Skeletal muscle satellite cell (primary cell): ENCODE measurements at regions not wholly inside any gene's neighbourhood (a gene's known extent, or its start where the extent isn't known, plus 50 kb on each side); places are given as distances from the start of the nearest gene placed in this dataset.
"Not testable (repeated sequence)": the region's sequence is repeated elsewhere in the genome, so short reads cannot be mapped to it uniquely, and the experiment has no call there.

Source experiments
- H3K27me3 ChIP-seq: 2 replicates; pipeline ENCODE4 v1.7.0; 2013; ENCODE audit warnings: low read length; ENCODE audit not compliant: control insufficient read depth, insufficient read depth
- H3K36me3 ChIP-seq: 2 replicates; pipeline ENCODE4 v1.7.0; 2013; ENCODE audit warnings: mild to moderate bottlenecking, control low read depth, low read length; ENCODE audit not compliant: insufficient read depth
- H3K4me1 ChIP-seq: 2 replicates; pipeline ENCODE4 v1.7.0; 2013; ENCODE audit warnings: low read length; ENCODE audit not compliant: control insufficient read depth, insufficient read depth
- H3K4me2 ChIP-seq: 2 replicates; pipeline ENCODE4 v1.7.0; 2013; ENCODE audit warnings: mild to moderate bottlenecking, low read length
- H3K4me3 ChIP-seq: 2 replicates; pipeline ENCODE4 v1.7.0; 2013; ENCODE audit warnings: low read length
- H3K9ac ChIP-seq: 2 replicates; pipeline ENCODE4 v1.7.0; 2013; ENCODE audit warnings: mild to moderate bottlenecking, low read depth, low read length, moderate library complexity
- H3K9me3 ChIP-seq: replicated peaks from 2 replicates; pipeline ENCODE4 v1.7.0; 2013; ENCODE audit warnings: mild to moderate bottlenecking, control low read depth, low read length

DNA sequence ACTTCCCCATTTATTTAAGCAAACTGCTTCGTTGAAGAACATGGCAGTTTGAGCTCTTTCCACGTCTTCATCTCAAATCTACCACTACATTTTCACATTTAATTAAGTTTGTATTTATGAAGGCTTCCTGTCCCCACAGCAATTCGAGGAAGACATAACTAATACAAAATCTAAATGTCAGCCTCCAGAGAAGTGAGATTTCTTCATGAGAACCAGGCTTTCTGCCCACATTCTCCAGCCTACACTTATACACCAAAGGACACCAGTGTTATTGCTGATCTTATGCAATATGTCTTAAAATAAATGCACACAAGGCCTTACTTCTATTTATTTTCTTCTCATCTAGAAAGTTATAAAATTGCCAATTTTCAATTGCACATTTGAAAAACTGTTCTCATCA, 1209.3 kb upstream of the FAM98A start:
- Histone ChIP-seq H3K4me3 (no peak overlapping the region), H3K4me1 (no peaks in the 10 kb centered on the region), H3K4me2 (no peak overlapping the region), H3K9ac (no peak overlapping the region), H3K36me3 (no peaks in the 10 kb centered on the region), H3K9me3 (peaks cover 4% of the 10 kb centered on the region), H3K27me3 (no peaks in the 10 kb centered on the region)

DNA sequence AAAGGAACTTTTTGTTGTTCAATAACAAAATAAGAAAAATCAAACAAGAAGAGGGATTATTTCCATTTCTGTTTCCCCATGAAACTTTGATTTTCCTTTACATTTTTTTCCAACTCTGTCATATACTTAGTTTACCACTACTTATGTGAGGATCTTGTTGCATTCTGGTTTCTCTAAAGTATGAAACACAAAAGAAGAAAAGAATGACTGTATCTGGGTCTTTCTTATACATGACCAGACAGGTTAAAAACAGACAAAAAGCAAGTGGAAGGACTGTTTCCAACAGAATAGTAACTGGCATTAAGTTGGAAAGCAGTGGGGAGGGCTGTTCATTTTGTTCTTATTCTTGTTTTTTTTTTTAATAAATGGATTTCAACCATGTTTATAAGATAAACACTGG, 1207.8 kb upstream of the FAM98A start:
- Histone ChIP-seq H3K27me3 (no peaks in the 10 kb centered on the region), H3K4me1 (no peaks in the 10 kb centered on the region), H3K9me3 (peaks cover 4% of the 10 kb centered on the region), H3K4me2 (no peak overlapping the region), H3K9ac (no peak overlapping the region), H3K4me3 (no peak overlapping the region), H3K36me3 (no peaks in the 10 kb centered on the region)

DNA sequence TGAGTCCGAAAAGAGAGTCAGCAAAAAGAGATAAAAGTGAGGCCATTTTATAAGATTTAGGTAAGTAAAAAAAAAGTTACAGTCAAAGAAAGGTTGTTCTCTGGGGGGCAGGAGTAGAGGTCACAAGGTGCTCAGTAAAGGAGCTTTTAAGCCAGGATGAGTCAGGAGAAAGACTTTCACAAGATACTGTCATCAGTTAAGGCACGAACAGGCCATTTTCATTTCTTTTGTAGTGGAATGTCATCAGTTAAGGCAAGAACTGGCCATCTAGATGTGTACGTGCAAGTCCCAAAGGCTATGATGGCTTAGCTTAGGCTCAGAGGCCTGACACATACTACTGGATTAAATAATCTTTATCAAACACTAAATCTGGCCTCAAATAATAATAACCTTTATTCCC, 1207.3 kb upstream of the FAM98A start:
- H3K9me3 ChIP-seq, result peaks cover 4% of the 10 kb centered on the region
- no peak overlapping the region for H3K4me2 ChIP-seq
- no peaks in the 10 kb centered on the region for H3K36me3 ChIP-seq
- no peaks in the 10 kb centered on the region for H3K4me1 ChIP-seq
- no peaks in the 10 kb centered on the region for H3K27me3 ChIP-seq
- no peak overlapping the region for H3K4me3 ChIP-seq
- no peak overlapping the region for H3K9ac ChIP-seq

DNA sequence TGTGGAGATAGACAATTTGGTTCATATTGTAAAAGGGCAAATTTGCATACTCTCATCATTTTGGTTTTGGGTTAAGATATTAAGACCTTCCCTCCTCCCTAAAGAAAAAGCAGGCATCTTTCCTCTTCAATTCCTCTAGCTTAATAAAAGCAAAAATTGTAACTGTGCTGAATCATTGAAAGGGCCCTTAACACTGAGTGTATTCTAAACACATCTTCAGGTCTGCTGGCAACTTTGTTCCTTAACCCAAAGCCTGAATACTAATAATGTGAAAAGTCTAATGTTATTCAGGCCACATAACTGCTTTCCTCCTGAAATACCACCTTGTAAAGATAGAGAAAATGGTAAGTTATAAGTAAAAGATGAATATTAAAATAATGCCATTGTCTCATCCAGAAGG, 1200.5 kb upstream of the FAM98A start:
- no peaks in the 10 kb centered on the region for H3K9me3 ChIP-seq
- H3K9ac ChIP-seq, result no peak overlapping the region
- no peak overlapping the region for H3K4me3 ChIP-seq
- no peaks in the 10 kb centered on the region for H3K36me3 ChIP-seq
- H3K4me2 ChIP-seq, result no peak overlapping the region
- no peaks in the 10 kb centered on the region for H3K27me3 ChIP-seq
- H3K4me1 ChIP-seq, result no peaks in the 10 kb centered on the region

DNA sequence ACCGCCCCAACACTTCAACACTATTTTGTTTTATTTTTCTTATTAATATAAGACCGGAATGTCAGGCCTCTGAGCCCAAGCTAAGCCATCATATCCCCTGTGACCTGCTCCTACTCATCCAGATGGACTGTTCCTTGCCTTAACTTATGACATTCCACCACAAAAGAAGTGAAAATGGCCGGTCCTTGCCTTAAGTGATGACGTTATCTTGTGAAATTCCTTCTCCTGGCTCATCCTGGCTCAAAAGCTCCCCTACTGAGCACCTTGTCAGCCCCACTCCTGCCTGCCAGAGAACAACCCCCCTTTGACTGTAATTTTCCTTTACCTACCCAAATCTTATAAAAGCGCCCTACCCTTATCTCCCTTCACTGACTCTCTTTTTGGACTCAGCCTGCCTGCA, 1196.5 kb upstream of the FAM98A start:
- H3K36me3 ChIP-seq, H3K9ac ChIP-seq, H3K9me3 ChIP-seq, H3K4me2 ChIP-seq, H3K4me3 ChIP-seq, H3K4me1 ChIP-seq, H3K27me3 ChIP-seq: not testable (repeated sequence)

DNA sequence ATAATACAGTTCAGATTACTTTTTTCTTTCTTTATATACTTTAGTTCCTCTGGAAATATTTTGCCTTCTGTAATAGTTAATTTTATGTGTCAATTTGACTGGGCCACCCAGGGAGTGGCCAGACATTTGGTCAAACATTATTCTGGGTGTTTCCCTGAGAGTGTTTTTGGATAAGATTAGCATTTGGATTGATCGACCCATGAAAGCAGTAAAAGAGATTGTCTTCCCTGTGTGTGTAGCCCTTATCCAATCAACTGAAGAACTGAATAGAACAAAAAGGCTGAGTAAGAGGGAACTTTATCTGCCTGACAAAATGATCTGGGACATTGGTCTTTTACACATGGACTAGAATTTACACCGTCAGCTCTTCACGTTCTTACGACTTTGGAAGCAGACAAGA, 1190.1 kb upstream of the FAM98A start:
- Histone ChIP-seq H3K9ac (no peak overlapping the region), H3K36me3 (no peaks in the 10 kb centered on the region), H3K27me3 (no peaks in the 10 kb centered on the region), H3K9me3 (no peaks in the 10 kb centered on the region), H3K4me1 (no peaks in the 10 kb centered on the region), H3K4me3 (no peak overlapping the region), H3K4me2 (no peak overlapping the region)

DNA sequence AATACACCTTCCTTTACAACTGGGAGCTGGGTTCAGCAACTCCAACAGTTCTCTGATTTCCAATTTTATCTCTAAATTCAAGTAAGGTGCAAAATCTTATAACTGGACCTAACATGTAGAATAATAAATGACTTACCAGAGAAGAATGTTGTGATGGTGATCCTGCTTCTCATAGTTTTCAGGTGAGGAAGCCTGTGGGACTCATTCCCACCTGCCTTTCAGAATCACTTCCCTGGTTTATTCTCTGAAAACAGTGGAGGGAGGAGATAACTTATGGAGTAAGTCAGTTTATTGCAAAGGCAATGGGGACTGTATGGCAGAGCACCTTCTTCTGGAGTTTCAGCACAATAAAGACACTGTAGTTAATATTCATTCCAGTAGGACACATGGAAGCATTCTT, 1188.2 kb upstream of the FAM98A start:
- H3K27me3 ChIP-seq, result no peaks in the 10 kb centered on the region
- H3K4me1 ChIP-seq, result no peaks in the 10 kb centered on the region
- H3K9ac ChIP-seq, result no peak overlapping the region
- no peaks in the 10 kb centered on the region for H3K36me3 ChIP-seq
- H3K9me3 ChIP-seq, result peaks cover 3% of the 10 kb centered on the region
- no peak overlapping the region for H3K4me3 ChIP-seq
- H3K4me2 ChIP-seq, result no peak overlapping the region

DNA sequence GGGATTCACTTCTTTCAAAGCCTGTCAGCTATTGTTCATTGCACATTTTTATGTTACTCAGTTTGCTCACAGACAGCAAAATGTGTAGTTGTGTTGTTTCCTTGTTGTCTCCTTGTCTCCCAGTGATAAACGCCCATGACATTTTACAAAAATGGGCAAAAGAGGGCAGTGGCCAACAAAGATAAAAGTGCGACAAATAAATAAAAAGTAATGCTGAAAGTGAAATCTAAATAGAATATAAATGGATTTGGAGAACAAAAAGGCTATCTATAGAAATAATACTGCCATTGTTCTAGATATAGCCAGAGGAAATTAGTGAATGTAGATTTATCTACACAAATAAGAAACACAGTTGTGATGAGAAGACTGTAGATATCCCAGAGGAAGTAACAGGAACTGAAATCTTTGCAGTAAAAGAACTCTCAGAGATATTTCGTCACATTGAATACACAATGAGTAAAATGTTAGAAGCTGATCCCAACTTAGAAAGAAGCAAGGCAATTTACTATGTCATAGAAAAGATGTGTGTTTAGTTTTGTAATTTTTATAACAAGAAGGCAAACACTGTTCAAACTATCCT, 1186.2 kb upstream of the FAM98A start:
- no peak overlapping the region for H3K4me3 ChIP-seq
- H3K9ac ChIP-seq, result no peak overlapping the region
- no peaks in the 10 kb centered on the region for H3K27me3 ChIP-seq
- no peaks in the 10 kb centered on the region for H3K36me3 ChIP-seq
- peaks cover 3% of the 10 kb centered on the region for H3K9me3 ChIP-seq
- no peak overlapping the region for H3K4me2 ChIP-seq
- H3K4me1 ChIP-seq, result no peaks in the 10 kb centered on the region

DNA sequence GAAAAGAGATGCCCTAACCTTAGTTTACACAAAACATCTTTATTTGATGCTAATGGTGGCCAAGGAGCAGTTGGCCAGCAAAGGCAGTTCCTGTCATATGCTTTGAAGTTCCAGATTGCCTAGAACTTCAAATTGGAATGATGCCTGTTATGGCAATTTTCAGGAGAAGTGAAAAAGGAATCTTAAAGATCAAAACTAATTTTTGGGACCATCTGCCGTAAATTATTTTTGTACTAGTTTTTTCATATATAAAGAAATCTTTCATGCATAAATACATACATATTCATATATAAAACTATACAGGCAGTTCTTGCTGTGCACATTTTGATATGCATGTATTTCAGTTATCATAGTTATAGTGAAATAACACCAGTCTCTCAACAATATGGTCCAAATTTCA, 1185.6 kb upstream of the FAM98A start:
- Histone ChIP-seq H3K4me2 (no peak overlapping the region), H3K27me3 (no peaks in the 10 kb centered on the region), H3K4me3 (no peak overlapping the region), H3K4me1 (no peaks in the 10 kb centered on the region), H3K36me3 (no peaks in the 10 kb centered on the region), H3K9ac (no peak overlapping the region), H3K9me3 (peaks cover 3% of the 10 kb centered on the region)

DNA sequence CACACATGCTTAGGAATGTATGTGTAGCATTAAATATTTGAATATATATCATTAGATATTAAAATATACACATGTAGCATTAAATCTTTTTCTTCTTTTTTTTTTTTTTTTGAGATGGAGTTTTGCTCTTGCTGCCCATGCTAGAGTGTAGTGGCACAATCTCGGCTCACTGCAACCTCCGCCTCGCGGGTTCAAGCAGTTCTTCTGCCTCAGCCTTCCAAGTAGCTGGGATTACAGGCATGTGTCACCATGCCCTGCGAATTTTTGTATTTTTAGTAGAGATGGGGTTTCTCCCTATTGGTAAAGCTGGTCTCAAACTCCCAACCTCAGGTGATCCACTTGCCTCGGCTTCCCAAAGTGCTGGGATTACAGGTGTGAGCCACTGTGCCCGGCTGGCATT, 1151.6 kb upstream of the FAM98A start:
- H3K4me1 ChIP-seq, H3K4me3 ChIP-seq, H3K4me2 ChIP-seq, H3K9me3 ChIP-seq, H3K36me3 ChIP-seq, H3K27me3 ChIP-seq, H3K9ac ChIP-seq: not testable (repeated sequence)

DNA sequence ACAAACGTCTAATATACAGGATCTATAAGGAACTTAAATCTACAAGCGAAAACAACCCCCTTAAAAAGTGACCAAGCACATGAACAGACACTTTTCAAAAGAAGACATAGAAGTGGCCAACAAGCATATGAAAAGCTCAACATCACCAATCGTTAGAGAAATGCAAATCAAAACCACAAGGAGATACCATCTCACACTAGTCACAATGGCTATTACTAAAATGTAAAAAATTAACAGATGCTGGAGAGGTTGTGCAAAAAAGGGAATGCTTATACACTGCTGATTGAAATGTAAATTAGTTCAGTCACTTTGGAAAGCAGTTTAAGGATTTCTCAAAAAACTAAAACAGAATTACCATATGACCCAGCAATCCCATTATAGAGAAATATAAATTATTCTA, 1148.5 kb upstream of the FAM98A start:
- Histone ChIP-seq H3K4me3 (no peak overlapping the region), H3K9ac (no peak overlapping the region), H3K4me2 (no peak overlapping the region), H3K27me3 (no peaks in the 10 kb centered on the region), H3K4me1 (no peaks in the 10 kb centered on the region), H3K9me3 (no peaks in the 10 kb centered on the region), H3K36me3 (no peaks in the 10 kb centered on the region)

DNA sequence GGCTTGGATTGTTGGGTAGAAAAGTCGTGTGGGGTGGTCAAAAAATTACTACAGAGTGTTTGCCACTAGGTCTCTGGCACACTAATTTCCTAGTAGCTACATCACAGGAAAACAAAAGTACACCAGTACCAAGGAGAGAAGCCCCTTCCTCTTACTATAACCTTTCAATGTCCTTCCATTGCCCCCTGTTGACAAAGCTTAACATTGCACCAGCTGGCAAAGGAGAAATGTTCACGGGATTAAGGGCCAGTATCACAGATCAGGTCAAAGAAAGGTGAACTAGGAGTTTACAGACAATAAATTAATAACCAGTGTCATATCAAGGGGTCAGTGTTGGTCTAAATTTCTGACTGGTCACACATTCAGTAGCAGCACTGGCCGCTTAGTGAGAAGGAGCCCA, 1139.6 kb upstream of the FAM98A start:
- Histone ChIP-seq H3K4me3 (no peak overlapping the region), H3K9me3 (no peaks in the 10 kb centered on the region), H3K9ac (no peak overlapping the region), H3K36me3 (no peaks in the 10 kb centered on the region), H3K27me3 (no peaks in the 10 kb centered on the region), H3K4me2 (no peak overlapping the region), H3K4me1 (no peaks in the 10 kb centered on the region)
